T47D (cell line): ENCODE measurements at regions not wholly inside any gene's neighbourhood (a gene's known extent, or its start where the extent isn't known, plus 50 kb on each side); places are given as distances from the start of the nearest gene placed in this dataset.
"Not testable (repeated sequence)": the region's sequence is repeated elsewhere in the genome, so short reads cannot be mapped to it uniquely, and the experiment has no call there.

Experiments
- DNase-seq, 2 experiments: peaks; one replicate each; pipeline versions ENCODE4 v3.0.0 to v3.0.0-alpha.2; 2011 to 2012; ENCODE audit warnings: low read depth in 1 of 2, low spot score in 1 of 2
- JUND ChIP-seq: IDR thresholded peaks from 2 replicates; pipeline ENCODE4 v1.6.1; 2012; ENCODE audit warnings: low read depth
- in situ Hi-C: cut with HindIII; loops from 2 replicates; pipeline ENCODE4 v1.10.0; 2016; ENCODE audit warnings: low sequenced_read_pairs, low pct_unique_long_range_greater_than_20kb

DNA sequence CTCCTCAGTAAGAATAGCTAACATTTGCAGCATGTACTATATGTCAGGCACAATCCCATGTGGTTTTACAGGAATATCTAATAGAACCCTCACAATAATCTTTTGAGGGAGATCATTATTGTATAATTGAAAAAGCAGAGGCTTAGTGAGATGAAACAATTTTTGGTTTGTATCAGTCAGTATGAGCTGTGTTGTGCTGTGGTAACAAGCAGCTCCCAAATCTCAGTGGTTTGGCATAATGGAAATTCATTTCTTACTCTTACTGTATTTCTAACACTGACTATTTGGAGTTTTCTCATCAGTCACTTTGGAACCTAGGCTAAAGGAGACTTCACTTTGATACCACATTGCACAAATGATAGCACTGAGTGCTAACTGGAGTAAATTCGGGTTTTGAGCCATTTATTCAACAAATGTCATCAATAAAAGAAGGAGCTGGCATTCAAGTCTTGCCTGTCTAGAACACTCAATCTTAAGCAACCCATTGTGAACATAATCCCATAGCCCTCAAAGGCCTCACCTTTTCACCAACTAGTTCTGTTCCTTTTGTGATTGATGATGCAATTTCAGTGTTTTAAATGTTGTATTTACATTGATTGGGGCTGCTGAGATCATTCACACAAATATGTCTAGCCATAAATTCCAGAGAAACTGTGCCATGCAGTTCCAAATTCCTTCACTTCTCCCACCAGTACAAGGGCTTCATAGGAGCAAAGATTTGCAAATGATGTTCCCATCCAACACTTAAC is 441.0 kb downstream of the XYLT1 start:
- no peak for DNase-seq
- no peak for TF ChIP-seq JUND
- in situ Hi-C loops, result no loop called here

DNA sequence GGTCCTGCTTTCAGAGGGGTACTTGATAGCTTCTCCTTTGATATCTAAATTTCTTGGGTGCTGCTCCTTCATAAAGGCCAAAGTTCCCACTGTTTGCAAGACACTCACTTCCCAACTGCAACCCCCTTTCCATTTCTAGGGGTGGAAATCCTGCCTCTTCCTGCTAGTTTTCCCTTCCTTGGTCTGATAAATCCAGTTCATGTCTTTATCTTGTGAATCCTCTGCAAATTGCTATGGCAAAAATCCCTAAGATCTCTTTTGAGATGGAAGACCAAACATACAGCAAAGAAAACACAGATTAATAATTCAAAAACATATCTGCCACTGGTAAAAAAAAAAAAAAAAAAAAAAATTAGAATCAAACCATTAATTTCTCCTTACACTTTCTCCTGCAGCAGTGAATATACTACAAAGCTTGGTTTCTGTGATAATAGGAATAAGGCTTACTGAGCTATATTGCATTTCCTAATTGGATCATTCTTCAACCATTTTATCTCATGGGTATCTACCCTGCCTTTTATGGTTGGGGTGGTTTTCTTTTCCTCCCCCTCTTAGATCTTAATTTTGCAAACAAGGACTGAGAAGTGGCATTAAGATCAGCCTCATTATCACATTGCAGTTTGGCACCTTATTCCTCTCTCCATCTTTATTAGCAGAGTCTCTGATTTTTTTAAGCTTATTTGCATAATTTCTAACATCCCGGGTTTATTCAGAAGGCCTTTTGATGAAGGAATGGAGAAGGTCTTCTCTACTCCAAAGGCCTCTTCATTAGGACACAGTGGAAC is 439.1 kb downstream of the XYLT1 start:
- DNase-seq, result peak in 1 of 2 experiments; percentile 40
- TF ChIP-seq JUND, result no peak
- in situ Hi-C loops, result no loop called here

DNA sequence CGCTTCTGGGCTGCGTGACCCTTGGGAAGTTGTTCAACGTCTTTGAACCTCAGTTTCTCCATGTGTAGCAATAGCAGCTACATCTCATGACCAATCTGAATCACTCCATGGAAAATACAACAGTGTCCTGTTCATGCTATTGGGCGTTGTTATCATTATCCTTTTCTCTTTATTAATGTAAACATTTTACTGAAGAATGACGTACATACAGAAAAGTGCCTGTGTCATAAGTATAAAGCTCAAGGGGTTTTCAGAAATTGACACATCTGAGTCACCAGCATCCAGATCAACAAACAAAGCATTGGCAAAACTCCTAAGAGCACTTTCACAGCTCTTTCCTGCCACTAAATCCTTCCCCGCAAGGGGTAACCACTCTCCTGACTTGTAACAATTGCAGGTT is 438.4 kb downstream of the XYLT1 start:
- in situ Hi-C loops, result no loop called here
- DNase-seq, result no peak

DNA sequence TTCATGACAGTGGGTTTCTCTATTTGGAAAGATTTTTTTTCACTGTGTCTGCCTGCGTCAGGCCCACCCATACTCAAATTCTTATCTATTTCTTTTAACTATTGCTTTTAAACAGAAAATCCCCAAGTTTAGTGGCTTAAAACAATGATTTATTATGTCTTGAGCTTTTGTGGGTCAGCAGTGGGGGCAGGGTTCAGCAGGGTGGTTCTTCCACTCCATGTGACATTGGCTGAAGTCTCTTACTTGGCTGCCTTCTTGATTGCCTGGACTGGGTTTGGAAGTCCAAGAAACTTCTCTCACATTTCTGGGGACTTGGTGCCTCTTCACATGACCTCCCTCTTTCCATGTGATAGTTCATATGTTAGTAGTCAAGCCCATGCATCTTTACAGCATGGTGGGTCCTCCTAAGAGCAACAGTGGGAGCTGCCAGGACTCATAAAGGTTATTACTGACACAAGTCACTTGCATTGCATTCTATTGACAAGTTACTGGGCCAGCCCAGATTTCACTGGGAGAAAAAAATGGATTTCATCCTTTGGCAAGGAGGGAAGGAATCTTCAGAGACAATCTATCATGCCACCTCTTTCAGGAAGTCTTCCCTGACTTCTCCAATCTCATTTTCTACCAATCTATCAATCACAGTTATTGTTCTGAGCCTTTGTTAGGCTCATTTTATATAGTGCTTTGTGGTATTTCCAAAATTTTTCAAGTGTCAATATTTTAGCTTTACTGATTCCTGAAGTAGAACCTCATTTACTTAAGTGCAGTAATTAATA is 436.1 kb downstream of the XYLT1 start:
- no peak for DNase-seq
- no peak for TF ChIP-seq JUND
- in situ Hi-C loops, result no loop called here

More for the DNA sequence above, 438.4 kb downstream of the XYLT1 start:
- TF ChIP-seq JUND, result no peak

DNA sequence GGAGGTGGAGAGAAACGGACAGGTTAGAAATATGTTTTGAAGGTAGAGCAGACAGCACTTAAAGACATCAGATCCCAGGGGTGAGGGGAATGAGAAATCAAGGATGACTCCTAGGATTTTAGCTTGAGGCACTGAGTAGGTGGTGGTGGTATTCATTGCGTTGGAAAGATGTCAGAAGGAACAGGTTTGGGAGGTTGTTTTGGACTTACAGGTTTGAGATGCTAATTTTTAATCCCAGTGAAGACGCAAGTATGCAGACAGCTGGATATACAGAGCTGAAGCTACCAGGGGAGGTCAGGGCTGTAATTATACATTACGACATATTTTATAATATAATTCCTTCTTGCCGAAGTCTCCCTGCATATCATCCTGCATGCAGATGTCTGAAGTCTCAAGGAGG is 433.3 kb downstream of the XYLT1 start:
- in situ Hi-C loops, result no loop called here
- DNase-seq, result peak in 1 of 2 experiments; percentile 82
- TF ChIP-seq JUND, result no peak

DNA sequence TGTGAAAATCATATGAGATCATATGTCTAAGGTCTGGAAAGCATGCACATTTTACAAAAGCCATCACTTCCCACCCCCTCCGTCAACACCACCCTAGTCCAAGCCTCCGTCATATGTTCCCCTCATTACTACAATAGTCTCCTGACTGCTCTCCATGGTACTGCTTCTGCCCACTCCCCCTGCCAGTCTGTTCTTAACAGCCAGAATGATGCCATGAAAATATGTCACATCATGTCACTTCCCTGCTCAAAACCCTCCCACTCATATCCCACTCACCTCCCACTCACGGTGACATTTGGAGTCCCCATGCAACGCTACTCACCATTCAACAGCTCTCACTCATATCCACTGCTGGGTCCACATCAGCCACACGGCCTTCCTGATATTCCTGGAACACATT is 432.3 kb downstream of the XYLT1 start:
- TF ChIP-seq JUND, result no peak
- peak in 1 of 2 experiments; percentile 30 for DNase-seq
- in situ Hi-C loops, result no loop called here

DNA sequence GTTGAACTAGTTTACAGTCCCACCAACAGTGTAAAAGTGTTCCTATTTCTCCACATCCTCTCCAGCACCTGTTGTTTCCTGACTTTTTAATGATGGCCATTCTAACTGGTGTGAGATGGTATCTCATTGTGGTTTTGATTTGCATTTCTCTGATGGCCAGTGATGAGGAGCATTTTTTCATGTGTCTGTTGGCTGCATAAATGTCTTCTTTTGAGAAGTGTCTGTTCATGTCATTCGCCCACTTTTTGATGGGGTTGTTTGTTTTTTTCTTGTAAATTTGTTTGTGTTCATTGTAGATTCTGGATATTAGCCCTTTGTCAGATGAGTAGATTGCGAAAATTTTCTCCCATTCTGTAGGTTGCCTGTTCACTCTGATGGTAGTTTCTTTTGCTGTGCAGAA is 421.7 kb downstream of the XYLT1 start:
- in situ Hi-C loops, DNase-seq: not testable (repeated sequence)

DNA sequence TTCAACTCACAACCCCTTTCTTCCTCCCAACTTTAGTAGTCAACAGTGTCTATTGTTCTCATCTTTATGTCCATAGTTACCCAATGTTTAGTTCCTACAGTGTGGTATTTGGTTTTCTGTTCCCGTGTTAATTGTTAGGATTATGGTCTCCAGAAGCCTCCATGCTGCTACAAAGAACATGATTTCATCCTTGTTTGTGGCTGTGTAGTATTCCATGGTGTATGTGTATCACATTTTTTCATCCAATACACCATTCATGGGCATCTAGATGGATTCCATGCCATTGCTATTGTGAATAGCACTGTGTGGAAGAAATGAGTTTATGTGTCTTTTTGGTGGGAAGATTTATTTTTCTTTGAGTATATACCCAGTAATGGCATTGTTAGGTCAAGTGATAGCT is 420.3 kb downstream of the XYLT1 start:
- no peak for TF ChIP-seq JUND
- no peak for DNase-seq

More for the DNA sequence above, 420.3 kb downstream of the XYLT1 start:
- in situ Hi-C loops, result no loop called here
